DND-41 (cell line): ENCODE measurements at regions not wholly inside any gene's neighbourhood (a gene's known extent, or its start where the extent isn't known, plus 50 kb on each side); places are given as distances from the start of the nearest gene placed in this dataset.

Experiments used
- ATAC-seq: fragments of 200-7000 bp; cut with Tn5 transposase; 3 replicates; pipeline ENCODE4 v1.9.1; 2021; ENCODE audit warnings: low read depth; ENCODE audit not compliant: insufficient read depth
- DNase-seq: peaks from one replicate; pipeline ENCODE4 v3.0.0-alpha.2; 2020
- H2AFZ ChIP-seq: 2 replicates; pipeline ENCODE4 v1.6.0; 2012; ENCODE audit warnings: low read depth, low read length
- H3K27ac ChIP-seq: 2 replicates; pipeline ENCODE4 v1.5.1; 2012; ENCODE audit warnings: low read length, inconsistent platforms
- H3K27me3 ChIP-seq: fragments of 200-600 bp; sonication (generic); 2 replicates; pipeline ENCODE4 v1.6.0; 2012; ENCODE audit warnings: low read length, mild to moderate bottlenecking, inconsistent platforms; ENCODE audit not compliant: insufficient read depth, poor library complexity
- H3K36me3 ChIP-seq: 2 replicates; pipeline ENCODE4 v1.5.1; 2012; ENCODE audit warnings: low read length, inconsistent platforms; ENCODE audit not compliant: insufficient read depth
- H3K4me1 ChIP-seq: 2 replicates; pipeline ENCODE4 v1.5.1; 2012; ENCODE audit warnings: mild to moderate bottlenecking, low read length; ENCODE audit not compliant: insufficient read depth
- H3K4me2 ChIP-seq: 2 replicates; pipeline ENCODE4 v1.6.0; 2012; ENCODE audit warnings: mild to moderate bottlenecking, moderate library complexity, low read length, inconsistent platforms; ENCODE audit not compliant: insufficient read depth
- H3K4me3 ChIP-seq, 2 experiments: fragments of 200-600 bp in 1 of 2; shearing (Covaris generic) in 1 of 2; 2 replicates each; pipeline ENCODE4 v1.5.1; 2012 to 2016; ENCODE audit warnings: inconsistent platforms in 2 of 2, low read length in 2 of 2, mild to moderate bottlenecking in 2 of 2, low read depth in 1 of 2, moderate library complexity in 1 of 2
- H3K79me2 ChIP-seq: 2 replicates; pipeline ENCODE4 v1.6.0; 2012; ENCODE audit warnings: low read length, inconsistent platforms; ENCODE audit not compliant: insufficient read depth
- H3K9ac ChIP-seq: 2 replicates; pipeline ENCODE4 v1.6.0; 2012; ENCODE audit warnings: low read depth, mild to moderate bottlenecking, inconsistent platforms, low read length, moderate library complexity
- H3K9me3 ChIP-seq: 2 replicates; pipeline ENCODE4 v1.5.1; 2012; ENCODE audit warnings: low read length, moderate library complexity, mild to moderate bottlenecking, inconsistent platforms; ENCODE audit not compliant: insufficient read depth, severe bottlenecking
- H4K20me1 ChIP-seq: 2 replicates; pipeline ENCODE4 v1.6.0; 2012; ENCODE audit warnings: low read length; ENCODE audit not compliant: insufficient read depth
- EZH2 ChIP-seq: IDR thresholded peaks from 3 replicates; pipeline ENCODE4 v1.6.1; 2012; ENCODE audit warnings: borderline replicate concordance, low read depth, mild to moderate bottlenecking, moderate library complexity, low read length, inconsistent platforms; ENCODE audit not compliant: severe bottlenecking
- TF ChIP-seq, protein P1 (sequence below): IDR thresholded peaks from 2 replicates; pipeline ENCODE4 v1.5.1; 2012; ENCODE audit warnings: borderline replicate concordance, low read length, moderate library complexity, mild to moderate bottlenecking; ENCODE audit not compliant: poor library complexity, severe bottlenecking; ENCODE audit errors: extremely low read depth

DNA sequence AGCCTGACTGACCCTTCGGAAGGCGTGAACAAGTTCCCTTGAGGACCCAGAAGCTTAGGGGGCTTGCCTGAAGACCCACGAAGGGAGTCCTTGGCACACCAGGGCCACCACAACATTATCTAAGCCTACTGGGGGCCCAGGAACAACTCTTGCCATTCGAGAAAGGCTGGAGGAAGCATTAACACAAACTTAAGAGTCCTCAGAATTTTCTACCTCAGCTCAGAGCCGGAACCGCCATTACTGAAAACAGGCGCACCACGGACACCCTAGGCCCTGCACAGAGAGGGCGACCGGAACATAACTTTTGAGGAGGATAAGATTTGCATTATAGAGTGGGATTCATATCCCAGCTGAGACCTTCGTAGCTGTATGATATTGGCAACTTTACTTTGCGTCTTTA, 229.1 kb downstream of the ADAM29 start:
- no peaks in the 10 kb centered on the region for H4K20me1 ChIP-seq
- no peak overlapping the region for H3K4me2 ChIP-seq
- DNase-seq (no peak), ATAC-seq (no peak)
- H3K27ac ChIP-seq, result no peak overlapping the region
- H3K27me3 ChIP-seq, result no peaks in the 10 kb centered on the region
- H3K4me3 ChIP-seq, result no peak overlapping the region
- H3K36me3 ChIP-seq, result no peaks in the 10 kb centered on the region
- TF ChIP-seq EZH2, result no peak
- TF ChIP-seq, protein P1, sequence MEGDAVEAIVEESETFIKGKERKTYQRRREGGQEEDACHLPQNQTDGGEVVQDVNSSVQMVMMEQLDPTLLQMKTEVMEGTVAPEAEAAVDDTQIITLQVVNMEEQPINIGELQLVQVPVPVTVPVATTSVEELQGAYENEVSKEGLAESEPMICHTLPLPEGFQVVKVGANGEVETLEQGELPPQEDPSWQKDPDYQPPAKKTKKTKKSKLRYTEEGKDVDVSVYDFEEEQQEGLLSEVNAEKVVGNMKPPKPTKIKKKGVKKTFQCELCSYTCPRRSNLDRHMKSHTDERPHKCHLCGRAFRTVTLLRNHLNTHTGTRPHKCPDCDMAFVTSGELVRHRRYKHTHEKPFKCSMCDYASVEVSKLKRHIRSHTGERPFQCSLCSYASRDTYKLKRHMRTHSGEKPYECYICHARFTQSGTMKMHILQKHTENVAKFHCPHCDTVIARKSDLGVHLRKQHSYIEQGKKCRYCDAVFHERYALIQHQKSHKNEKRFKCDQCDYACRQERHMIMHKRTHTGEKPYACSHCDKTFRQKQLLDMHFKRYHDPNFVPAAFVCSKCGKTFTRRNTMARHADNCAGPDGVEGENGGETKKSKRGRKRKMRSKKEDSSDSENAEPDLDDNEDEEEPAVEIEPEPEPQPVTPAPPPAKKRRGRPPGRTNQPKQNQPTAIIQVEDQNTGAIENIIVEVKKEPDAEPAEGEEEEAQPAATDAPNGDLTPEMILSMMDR, result no peak
- H3K4me1 ChIP-seq, result no peaks in the 10 kb centered on the region
- H3K9me3 ChIP-seq, result no peaks in the 10 kb centered on the region
- no peak overlapping the region for H2AFZ ChIP-seq
- H3K9ac ChIP-seq, result no peak overlapping the region
- H3K79me2 ChIP-seq, result no peaks in the 10 kb centered on the region

DNA sequence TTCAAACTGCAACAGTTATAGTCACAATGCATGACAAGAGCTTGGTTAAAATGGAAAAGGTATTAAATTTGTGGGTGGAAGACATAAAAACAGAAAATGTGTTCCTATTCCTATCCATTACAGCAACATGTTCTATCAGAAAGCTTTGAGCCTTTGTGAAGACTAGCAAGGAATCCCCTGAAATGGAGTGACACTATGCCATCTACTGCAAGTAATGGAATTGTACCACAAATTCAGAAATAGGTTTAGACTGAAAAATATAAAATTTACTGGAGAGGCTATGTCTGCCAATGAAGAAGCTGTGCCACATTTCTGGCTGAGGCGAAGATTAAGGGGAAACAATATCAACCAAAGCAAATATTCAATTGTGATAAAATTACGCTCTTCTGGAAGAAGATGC, 247.9 kb downstream of the ADAM29 start:
- H3K4me2 ChIP-seq, result no peak overlapping the region
- no peak for DNase-seq
- TF ChIP-seq, protein P1, result no peak
- TF ChIP-seq EZH2, result no peak
- no peaks in the 10 kb centered on the region for H4K20me1 ChIP-seq
- no peaks in the 10 kb centered on the region for H3K4me1 ChIP-seq
- no peak overlapping the region for H3K27ac ChIP-seq
- H3K27me3 ChIP-seq, result no peaks in the 10 kb centered on the region
- no peak overlapping the region for H3K9ac ChIP-seq
- no peaks in the 10 kb centered on the region for H3K36me3 ChIP-seq
- no peak for ATAC-seq
- no peak overlapping the region for H2AFZ ChIP-seq
- no peaks in the 10 kb centered on the region for H3K9me3 ChIP-seq
- H3K79me2 ChIP-seq, result no peaks in the 10 kb centered on the region
- H3K4me3 ChIP-seq, result no peak overlapping the region

DNA sequence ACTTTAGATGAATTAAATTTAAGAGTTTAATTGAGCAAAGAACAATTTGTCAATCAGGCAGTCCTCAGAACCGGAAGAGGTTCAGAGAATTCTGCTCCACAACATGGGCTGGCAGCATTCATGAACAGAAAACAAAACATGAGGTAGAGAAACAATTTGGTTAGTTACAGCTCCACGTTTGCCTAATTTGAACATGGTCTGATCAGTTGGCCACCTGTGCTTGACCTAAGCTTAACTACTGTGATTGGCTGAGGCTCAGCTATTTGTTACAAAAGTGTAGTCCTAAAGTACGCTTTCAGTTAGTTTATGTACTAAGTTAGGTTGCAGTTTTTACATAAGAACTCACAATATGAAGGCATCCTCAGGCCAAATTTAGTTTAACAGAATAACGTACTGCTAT, 258.6 kb downstream of the ADAM29 start:
- Histone ChIP-seq H3K4me1 (no peaks in the 10 kb centered on the region), H3K4me2 (no peak overlapping the region), H3K9me3 (no peaks in the 10 kb centered on the region), H3K27me3 (no peaks in the 10 kb centered on the region), H3K9ac (no peak overlapping the region), H3K4me3 (no peak overlapping the region), H3K79me2 (no peaks in the 10 kb centered on the region), H4K20me1 (no peaks in the 10 kb centered on the region), H2AFZ (no peak overlapping the region), H3K36me3 (no peaks in the 10 kb centered on the region), H3K27ac (no peak overlapping the region)
- DNase-seq (no peak), ATAC-seq (no peak)
- TF ChIP-seq, protein P1, result no peak
- no peak for TF ChIP-seq EZH2

DNA sequence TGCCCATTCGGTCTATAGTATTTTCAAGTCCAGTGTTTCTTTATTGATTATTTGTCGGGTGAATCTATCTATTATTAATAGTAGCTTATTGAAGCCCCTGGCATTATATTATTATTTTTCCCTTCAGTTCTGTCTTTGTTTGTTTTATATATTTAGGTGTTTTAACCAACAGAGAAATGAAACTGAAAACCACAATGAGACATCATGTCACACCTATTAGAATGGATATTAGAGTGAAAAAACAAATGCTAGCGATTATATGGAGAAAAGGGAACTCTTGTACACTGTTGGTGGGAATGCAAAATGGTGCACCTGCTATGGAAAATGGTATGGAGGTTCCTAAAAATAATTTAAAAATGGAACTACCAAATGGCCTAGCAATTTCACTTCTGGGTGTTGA, 272.5 kb downstream of the ADAM29 start:
- H3K27ac ChIP-seq, result no peak overlapping the region
- no peaks in the 10 kb centered on the region for H3K4me1 ChIP-seq
- no peak for TF ChIP-seq EZH2
- TF ChIP-seq, protein P1, result no peak
- H2AFZ ChIP-seq, result no peak overlapping the region
- ATAC-seq, result no peak
- H3K79me2 ChIP-seq, result no peaks in the 10 kb centered on the region
- H3K9me3 ChIP-seq, result no peaks in the 10 kb centered on the region
- H3K27me3 ChIP-seq, result no peaks in the 10 kb centered on the region
- no peak for DNase-seq
- no peaks in the 10 kb centered on the region for H3K36me3 ChIP-seq
- no peak overlapping the region for H3K4me3 ChIP-seq
- no peak overlapping the region for H3K4me2 ChIP-seq
- H4K20me1 ChIP-seq, result no peaks in the 10 kb centered on the region
- H3K9ac ChIP-seq, result no peak overlapping the region
